ENCODE measurements at regions not wholly inside any gene's neighbourhood (a gene's known extent, or its start where the extent isn't known, plus 50 kb on each side); places are given as distances from the start of the nearest gene placed in this dataset.

GRCh38 chr9:121551985-121552753 is 52.5 kb upstream of the GGTA1 start (continued):
- TF ChIP-seq CHD7 (IDR thresholded peaks at IDR 0.05; ENCODE audit: insufficient replicate concordance, low read length) (no peak), POLR2AphosphoS5 (IDR thresholded peaks at IDR 0.05; ENCODE audit: low read depth, low read length) (no peak), SRF (IDR thresholded peaks at IDR 0.05; ENCODE audit: low read depth, low read length) (no peak), HDAC6 (IDR thresholded peaks at IDR 0.05; ENCODE audit: low read depth, low read length) (no peak), USF2 (IDR thresholded peaks at IDR 0.05; ENCODE audit: low read length) (no peak), GABPA (IDR thresholded peaks at IDR 0.05; ENCODE audit: borderline replicate concordance, insufficient read depth, low read length) (no peak), RAD21 (IDR thresholded peaks at IDR 0.05 in 1 of 2, conservative IDR thresholded peaks at IDR 0.05 in 1 of 2; ENCODE audit: low read depth in 2 of 2, low read length in 2 of 2) (no peak), CREB1 (IDR thresholded peaks at IDR 0.05) (no peak), GTF2F1 (IDR thresholded peaks at IDR 0.05; ENCODE audit: borderline replicate concordance, low read depth, low read length) (no peak), JUND (IDR thresholded peaks at IDR 0.05; ENCODE audit: low read length) (no peak)
